ENCODE measurements at regions not wholly inside any gene's neighbourhood (a gene's known extent, or its start where the extent isn't known, plus 50 kb on each side); places are given as distances from the start of the nearest gene placed in this dataset.
"Not testable (repeated sequence)": the region's sequence is repeated elsewhere in the genome, so short reads cannot be mapped to it uniquely, and the experiment has no call there.

- TF ChIP-seq ZBTB33 (IDR thresholded peaks at IDR 0.05): no peak
- no peak for TF ChIP-seq NR2F2 (IDR thresholded peaks at IDR 0.05)
- no peak for TF ChIP-seq EGR1 (IDR thresholded peaks at IDR 0.05; ENCODE audit: low read depth in 2 of 2)
- no peak for TF ChIP-seq JUND (IDR thresholded peaks at IDR 0.05)
- TF ChIP-seq HNF4G (IDR thresholded peaks at IDR 0.05): no peak
- no peak for TF ChIP-seq TAF1 (conservative IDR thresholded peaks at IDR 0.05)
These were observed 226.1 kb downstream of the COX18 start (continued) for GRCh38 chr4:72843466-72843865.

- H3K9ac ChIP-seq (ENCODE audit: low read depth in 1 of 2, low read length in 2 of 2): no peak overlapping the region
- no peaks in the 10 kb centered on the region for H3K9me3 ChIP-seq (ENCODE audit: control insufficient read depth in 4 of 4, low read length in 3 of 4)
- H3K36me3 ChIP-seq (ENCODE audit: control insufficient read depth in 4 of 4, insufficient read depth in 3 of 4, low read depth in 1 of 4, low read length in 3 of 4): no peaks in the 10 kb centered on the region
- no peak for DNase-seq (ENCODE audit: low spot score)
- no peak for TF ChIP-seq HNF4A (conservative IDR thresholded peaks at IDR 0.05)
- no peak for TF ChIP-seq ATF3 (IDR thresholded peaks at IDR 0.05)
- no peak for TF ChIP-seq TAF1 (conservative IDR thresholded peaks at IDR 0.05)
- TF ChIP-seq HNF4G (IDR thresholded peaks at IDR 0.05): no peak
- no peak for TF ChIP-seq SP1 (IDR thresholded peaks at IDR 0.05)
- TF ChIP-seq FOXA2 (IDR thresholded peaks at IDR 0.05): no peak
- TF ChIP-seq YY1 (IDR thresholded peaks at IDR 0.05): no peak
- TF ChIP-seq JUND (IDR thresholded peaks at IDR 0.05): no peak
- TF ChIP-seq GABPA (IDR thresholded peaks at IDR 0.05 in 1 of 2, conservative IDR thresholded peaks at IDR 0.05 in 1 of 2): no peak
- no peaks in the 10 kb centered on the region for H3K4me1 ChIP-seq (ENCODE audit: control insufficient read depth in 4 of 4, insufficient read depth in 4 of 4, low read length in 3 of 4)
- no peaks in the 10 kb centered on the region for H3K27me3 ChIP-seq (ENCODE audit: control insufficient read depth in 4 of 4, insufficient read depth in 4 of 4, low read length in 3 of 4)
- H3K4me3 ChIP-seq (ENCODE audit: low read depth in 1 of 3, low read length in 3 of 3): no peak overlapping the region
- no peak overlapping the region for H3K27ac ChIP-seq (ENCODE audit: low read depth in 1 of 2, low read length in 2 of 2)
These were observed 227.2 kb downstream of the COX18 start for GRCh38 chr4:72842323-72842722.

- H3K9me3 ChIP-seq (ENCODE audit: control insufficient read depth in 4 of 4, low read length in 3 of 4); DNase-seq (ENCODE audit: low spot score); H3K36me3 ChIP-seq (ENCODE audit: control insufficient read depth in 4 of 4, insufficient read depth in 3 of 4, low read depth in 1 of 4, low read length in 3 of 4); H3K27ac ChIP-seq (ENCODE audit: low read depth in 1 of 2, low read length in 2 of 2); H3K27me3 ChIP-seq (ENCODE audit: control insufficient read depth in 4 of 4, insufficient read depth in 4 of 4, low read length in 3 of 4); H3K4me3 ChIP-seq (ENCODE audit: low read depth in 1 of 3, low read length in 3 of 3); H3K9ac ChIP-seq (ENCODE audit: low read depth in 1 of 2, low read length in 2 of 2); H3K4me1 ChIP-seq (ENCODE audit: control insufficient read depth in 4 of 4, insufficient read depth in 4 of 4, low read length in 3 of 4): not testable (repeated sequence)
- 60% methylated on average over 1 of the region's 1 CpG for WGBS
These were observed 229.3 kb downstream of the COX18 start for GRCh38 chr4:72840166-72840565.

GRCh38 chr4:72828864-72829263 lies 240.7 kb downstream of the COX18 start:
- 85% methylated on average over 1 of the region's 1 CpG for WGBS
- Histone ChIP-seq H3K36me3 (ENCODE audit: control insufficient read depth in 4 of 4, insufficient read depth in 3 of 4, low read depth in 1 of 4, low read length in 3 of 4) (no peaks in the 10 kb centered on the region), H3K27ac (ENCODE audit: low read depth in 1 of 2, low read length in 2 of 2) (no peak overlapping the region), H3K9me3 (ENCODE audit: control insufficient read depth in 4 of 4, low read length in 3 of 4) (peaks cover 0 to 2% (median 0%) of the 10 kb centered on the region in 4 donors), H3K27me3 (ENCODE audit: control insufficient read depth in 4 of 4, insufficient read depth in 4 of 4, low read length in 3 of 4) (no peaks in the 10 kb centered on the region), H3K4me1 (ENCODE audit: control insufficient read depth in 4 of 4, insufficient read depth in 4 of 4, low read length in 3 of 4) (no peaks in the 10 kb centered on the region), H3K9ac (ENCODE audit: low read depth in 1 of 2, low read length in 2 of 2) (no peak overlapping the region), H3K4me3 (ENCODE audit: low read depth in 1 of 3, low read length in 3 of 3) (no peak overlapping the region)
- TF ChIP-seq FOXA1 (IDR thresholded peaks at IDR 0.05) (no peak), TAF1 (conservative IDR thresholded peaks at IDR 0.05) (no peak), EGR1 (IDR thresholded peaks at IDR 0.05; ENCODE audit: low read depth in 2 of 2) (no peak)
- no peak for DNase-seq (ENCODE audit: low spot score)
